ENCODE measurements at regions not wholly inside any gene's neighbourhood (a gene's known extent, or its start where the extent isn't known, plus 50 kb on each side); places are given as distances from the start of the nearest gene placed in this dataset.

DNA sequence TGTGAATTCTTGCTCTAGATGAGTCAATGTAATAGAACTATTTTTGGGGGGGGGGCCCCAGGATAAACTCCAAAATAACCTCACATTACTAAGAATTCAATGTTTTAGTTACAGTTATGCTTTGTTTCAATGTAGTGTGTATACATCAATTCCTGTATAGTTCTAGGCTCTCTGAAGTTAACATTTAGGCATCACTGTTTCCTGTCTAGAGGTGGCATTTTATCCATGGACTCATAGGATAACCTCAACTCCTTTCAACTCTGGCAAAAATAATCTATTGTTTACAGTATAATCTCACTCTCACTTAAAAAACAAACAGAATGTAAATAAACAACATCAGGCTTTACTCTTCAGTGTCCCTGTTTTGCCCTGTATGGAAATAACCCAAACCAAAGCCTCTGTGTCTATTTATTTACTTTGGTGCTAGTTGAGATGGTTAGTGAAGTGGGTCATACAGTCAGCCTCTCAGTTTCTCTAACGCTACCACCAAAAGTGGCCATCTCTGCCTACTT, 79.3 kb upstream of the MMADHC start:
- DNase-seq, result no peak

- DNase-seq, result no peak
Measured at GRCh38 chr2:149664896-149665295, 77.3 kb upstream of the MMADHC start.

GRCh38 chr2:149662556-149662955, 75.0 kb upstream of the MMADHC start:
- DNase-seq, result no peak

- DNase-seq, result no peak
Measured at GRCh38 chr2:149661844-149662243, 74.3 kb upstream of the MMADHC start.

DNA sequence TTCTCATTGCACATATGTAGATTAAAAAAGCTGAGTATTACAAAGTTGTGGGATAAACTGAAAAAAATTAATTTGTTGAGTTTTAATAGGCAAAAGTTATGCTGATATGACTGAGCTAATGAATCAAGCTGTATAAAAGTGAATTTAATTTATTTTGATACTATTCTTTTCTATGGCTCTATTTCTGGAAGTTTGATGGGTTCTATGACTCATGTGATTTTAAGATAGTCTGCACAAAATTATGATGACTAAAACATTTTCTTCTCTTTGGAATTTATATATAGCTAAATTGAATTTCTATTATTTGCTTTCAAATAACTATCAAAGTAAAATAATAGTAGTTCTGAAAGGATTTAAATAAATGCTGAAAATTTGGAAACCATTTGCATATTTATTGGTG, 71.0 kb upstream of the MMADHC start:
- DNase-seq, result no peak

- peak; percentile 89 for DNase-seq
Measured at GRCh38 chr2:149657401-149658040, 69.9 kb upstream of the MMADHC start.

- DNase-seq, result peak; percentile 20
Measured at GRCh38 chr2:149656996-149657395, 69.4 kb upstream of the MMADHC start.

DNA sequence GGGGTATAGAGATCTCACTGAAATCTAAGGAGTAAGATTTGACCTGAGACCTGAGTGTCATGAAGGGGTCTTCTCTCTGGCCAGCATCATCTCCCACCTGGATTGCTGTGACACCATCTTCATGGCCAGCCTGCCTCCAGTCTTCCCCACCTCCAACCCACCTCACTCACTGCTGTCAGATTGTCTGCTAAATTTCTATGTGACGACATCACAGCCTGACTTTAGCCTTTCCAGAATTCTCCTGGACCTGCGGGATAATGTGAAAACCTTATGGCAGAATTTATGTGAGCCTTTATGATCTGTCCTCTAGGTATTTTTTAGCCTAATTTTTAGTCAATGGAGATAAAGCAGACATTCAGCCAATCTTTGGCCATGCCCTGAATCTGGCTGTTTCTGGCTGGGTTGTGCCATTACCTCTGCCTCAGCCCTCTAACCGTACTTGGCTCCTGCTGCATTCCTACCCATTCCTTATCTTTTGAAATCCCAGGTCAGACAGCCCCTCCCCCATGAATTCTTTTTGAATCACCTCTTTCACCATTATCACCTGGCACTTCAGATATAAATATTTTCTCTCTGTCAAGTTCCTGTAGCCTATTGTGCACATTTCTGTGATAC, 66.4 kb upstream of the MMADHC start:
- DNase-seq, result no peak

GRCh38 chr2:149652926-149653325, 65.4 kb upstream of the MMADHC start:
- no peak for DNase-seq

GRCh38 chr2:149652526-149652925, 65.0 kb upstream of the MMADHC start:
- no peak for DNase-seq

DNA sequence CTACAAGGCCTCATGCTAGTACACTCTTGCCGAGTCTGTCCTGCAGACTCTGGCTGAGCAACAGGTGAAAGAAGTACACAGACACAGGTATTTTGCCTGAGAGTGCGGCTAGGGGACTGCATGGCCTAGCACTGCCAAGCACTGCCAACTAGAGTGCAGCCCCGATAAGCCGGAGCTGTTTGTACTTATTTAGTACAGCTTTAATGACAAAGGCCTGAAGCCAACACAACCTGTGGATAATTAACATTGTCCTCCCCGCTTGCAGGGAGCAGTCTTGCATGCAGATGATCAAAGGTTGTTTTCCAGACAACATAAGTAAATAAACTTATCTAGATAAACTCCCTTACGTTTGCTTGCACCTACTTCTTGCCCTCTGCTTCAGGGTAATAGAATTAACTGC, 63.7 kb upstream of the MMADHC start:
- DNase-seq, result no peak

DNA sequence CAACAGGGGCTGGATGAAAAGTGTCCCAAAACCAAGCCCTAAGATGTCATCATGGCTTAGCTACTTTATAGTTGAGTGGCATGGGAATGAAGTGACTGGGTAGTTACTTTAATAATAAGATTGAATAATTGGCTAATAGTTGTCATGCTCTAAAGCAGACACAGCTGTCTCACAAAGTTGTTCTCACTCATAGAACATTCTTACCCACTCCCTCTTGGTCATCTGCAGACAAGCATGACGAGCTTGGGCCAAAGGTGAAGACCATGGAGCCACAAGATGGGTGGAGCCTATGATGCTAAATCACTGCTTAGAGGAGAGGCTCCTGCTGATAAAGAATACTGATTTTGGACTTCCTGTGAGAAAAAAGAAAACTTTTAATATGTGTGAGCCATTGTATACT, 62.4 kb upstream of the MMADHC start:
- no peak for DNase-seq

DNA sequence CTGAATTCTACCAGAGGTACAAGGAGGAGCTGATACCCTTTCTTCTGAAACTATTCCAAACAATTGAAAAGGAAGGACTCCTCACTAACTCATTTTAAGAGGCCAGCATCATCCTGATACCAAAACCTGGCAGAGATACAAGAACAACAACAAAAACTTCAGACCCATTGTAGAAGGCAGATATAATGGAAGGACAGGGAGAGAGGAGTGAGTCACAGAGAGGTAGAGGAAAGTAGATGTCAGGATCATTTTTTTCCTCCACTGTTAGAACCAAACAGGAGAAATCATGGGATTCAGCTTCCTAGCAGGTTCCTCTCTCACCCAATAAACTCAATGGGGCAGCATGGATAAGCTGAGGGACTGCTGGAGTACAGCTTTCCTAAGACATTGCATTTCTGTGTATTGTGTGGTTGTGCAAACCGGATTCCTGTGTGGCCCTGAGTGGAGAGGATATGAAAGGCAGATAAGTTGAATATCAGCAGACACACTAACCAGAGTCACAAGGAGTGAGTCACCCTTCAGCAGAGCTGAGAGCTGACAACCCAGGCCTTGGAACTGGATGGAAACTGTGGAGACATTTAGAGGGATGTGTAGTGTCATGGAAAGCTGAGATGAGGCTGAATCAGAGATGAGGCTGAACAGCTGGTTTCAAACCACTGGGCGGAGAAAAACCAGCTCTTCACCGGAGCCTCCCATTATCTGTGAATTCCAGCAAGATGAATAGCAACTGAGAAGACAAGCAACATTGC, 60.9 kb upstream of the MMADHC start:
- no peak for DNase-seq

- DNase-seq, result no peak
Measured at GRCh38 chr2:149645391-149645790, 57.8 kb upstream of the MMADHC start.

Data from NCI-H1436 treated with DMSO at 0.1 percent for 48 hours (cell line).